GM12872 (cell line): ENCODE measurements at regions not wholly inside any gene's neighbourhood (a gene's known extent, or its start where the extent isn't known, plus 50 kb on each side); places are given as distances from the start of the nearest gene placed in this dataset.

Experiments
- CTCF ChIP-seq: IDR thresholded peaks from 3 replicates; pipeline ENCODE4 v1.5.1; 2011; ENCODE audit warnings: low read depth, mild to moderate bottlenecking, low read length, moderate library complexity; ENCODE audit not compliant: insufficient read depth

GRCh38 chr3:139095803-139096466 is 51.2 kb upstream of the PRR23C start:
- no peak for TF ChIP-seq CTCF

- TF ChIP-seq CTCF, result no peak
These were observed 52.0 kb upstream of the PRR23C start for GRCh38 chr3:139096670-139097069.

- no peak for TF ChIP-seq CTCF
These were observed 53.7 kb upstream of the PRR23C start for GRCh38 chr3:139098391-139098790.

GRCh38 chr3:139099968-139100817 is 55.5 kb upstream of the PRR23C start:
- TF ChIP-seq CTCF, result no peak

- no peak for TF ChIP-seq CTCF
These were observed 56.1 kb upstream of the PRR23C start for GRCh38 chr3:139100821-139101220.

GRCh38 chr3:139101396-139101795 is 56.7 kb upstream of the PRR23C start:
- no peak for TF ChIP-seq CTCF

GRCh38 chr3:139103484-139103883 is 58.8 kb upstream of the PRR23C start:
- TF ChIP-seq CTCF, result no peak
